AG04450 (cell line): ENCODE measurements at regions not wholly inside any gene's neighbourhood (a gene's known extent, or its start where the extent isn't known, plus 50 kb on each side); places are given as distances from the start of the nearest gene placed in this dataset.

ENCODE experiments used
- CTCF ChIA-PET: fragments of 300-600, 350-600 bp; formaldehyde crosslinking; extraction: SDS; loops from one replicate; lab custom pipeline; 2022; ENCODE audit warnings: antibody characterized with exemption, inconsistent platforms; lab: Charles Lee
- POLR2A ChIA-PET: fragments of 350-600 bp; formaldehyde crosslinking; extraction: SDS; loops from one replicate; lab custom pipeline; 2021; ENCODE audit warnings: antibody characterized with exemption, inconsistent platforms; lab: Yijun Ruan, JAX
- DNase-seq: peaks from one replicate; pipeline ENCODE4 v3.0.0-alpha.2; 2011; ENCODE audit warnings: low read depth, low spot score
- H3K27ac ChIP-seq: one replicate; pipeline ENCODE4 v1.5.1; 2012; ENCODE audit warnings: low read depth, low read length, control low read depth
- H3K27me3 ChIP-seq: one replicate; pipeline ENCODE4 v1.6.0; 2012; ENCODE audit warnings: low read length; ENCODE audit not compliant: control insufficient read depth, insufficient read depth
- H3K4me3 ChIP-seq: 2 replicates; pipeline ENCODE4 v1.5.1; 2011; ENCODE audit warnings: mild to moderate bottlenecking, low read depth, low read length, control low read depth
- H3K9me3 ChIP-seq: 2 replicates; pipeline ENCODE4 v1.5.1; 2012; ENCODE audit warnings: low read length; ENCODE audit not compliant: control insufficient read depth, insufficient read depth
- CTCF ChIP-seq: IDR thresholded peaks from 2 replicates; pipeline ENCODE4 v1.5.1; 2011; ENCODE audit warnings: low read depth, low read length, control low read depth, inconsistent platforms

- TF ChIP-seq CTCF, result no peak
- no peaks in the 10 kb centered on the region for H3K27me3 ChIP-seq
- no peak overlapping the region for H3K27ac ChIP-seq
- ChIA-PET CTCF (interaction anchor here (0.6 to 2.9 kb wide), 5 partner anchors 15 to 311 kb away, joined by 3 to 24 read pairs (median 4); no protein-coding TSS in a partner anchor), POLR2A (no interaction called here)
- no peak for DNase-seq
- no peaks in the 10 kb centered on the region for H3K9me3 ChIP-seq
- no peak overlapping the region for H3K4me3 ChIP-seq
Observed at GRCh38 chr9:109886041-109886440, 106.0 kb downstream of the PALM2AKAP2 start.

- H3K4me3 ChIP-seq, result no peak overlapping the region
- H3K9me3 ChIP-seq, result no peaks in the 10 kb centered on the region
- H3K27me3 ChIP-seq, result no peaks in the 10 kb centered on the region
- H3K27ac ChIP-seq, result no peak overlapping the region
- TF ChIP-seq CTCF, result no peak
- POLR2A ChIA-PET, result no interaction called here
- DNase-seq, result no peak
- CTCF ChIA-PET, result interaction anchor here (0.6 to 2.9 kb wide), 5 partner anchors 16 to 312 kb away, joined by 3 to 24 read pairs (median 5); no protein-coding TSS in a partner anchor
Observed at GRCh38 chr9:109886617-109887016, 106.6 kb downstream of the PALM2AKAP2 start.

- Histone ChIP-seq H3K4me3 (no peak overlapping the region), H3K27ac (no peak overlapping the region), H3K9me3 (no peaks in the 10 kb centered on the region), H3K27me3 (no peaks in the 10 kb centered on the region)
- no peak for TF ChIP-seq CTCF
- no peak for DNase-seq
- POLR2A ChIA-PET, result no interaction called here
- CTCF ChIA-PET, result interaction anchor here (0.7 to 2.9 kb wide), 10 partner anchors 13 to 312 kb away, joined by 3 to 24 read pairs (median 4); no protein-coding TSS in a partner anchor
Observed at GRCh38 chr9:109887079-109887478, 107.1 kb downstream of the PALM2AKAP2 start.

- Histone ChIP-seq H3K4me3 (no peak overlapping the region), H3K9me3 (no peaks in the 10 kb centered on the region), H3K27ac (no peak overlapping the region), H3K27me3 (no peaks in the 10 kb centered on the region)
- no peak for DNase-seq
- no peak for TF ChIP-seq CTCF
- ChIA-PET POLR2A (interaction anchor here (0.7 kb wide), 1 partner anchor 162 kb away, joined by 5 read pairs; no protein-coding TSS in a partner anchor), CTCF (interaction anchor here (0.6 to 2.9 kb wide), 7 partner anchors 11 to 335 kb away, joined by 3 to 24 read pairs (median 5); no protein-coding TSS in a partner anchor)
Observed at GRCh38 chr9:109888695-109889094, 108.7 kb downstream of the PALM2AKAP2 start.

GRCh38 chr9:109889456-109889855, 109.5 kb downstream of the PALM2AKAP2 start:
- POLR2A ChIA-PET, result no interaction called here
- Histone ChIP-seq H3K27ac (no peak overlapping the region), H3K27me3 (no peaks in the 10 kb centered on the region), H3K9me3 (no peaks in the 10 kb centered on the region), H3K4me3 (no peak overlapping the region)
- no peak for TF ChIP-seq CTCF
- DNase-seq, result no peak
- CTCF ChIA-PET, result interaction anchor here (1.4 kb wide), 1 partner anchor 14 kb away, joined by 4 read pairs; no protein-coding TSS in a partner anchor
